Erythroblast (primary cell): ENCODE measurements at regions not wholly inside any gene's neighbourhood (a gene's known extent, or its start where the extent isn't known, plus 50 kb on each side); places are given as distances from the start of the nearest gene placed in this dataset.

Experiments
- GATA1 ChIP-seq: IDR thresholded peaks from 2 replicates; pipeline ENCODE4 v1.6.1; 2011; ENCODE audit warnings: low read depth, mild to moderate bottlenecking, control low read depth, low read length, moderate library complexity
- POLR2A ChIP-seq: IDR thresholded peaks from 2 replicates; pipeline ENCODE4 v1.6.1; 2011; ENCODE audit warnings: mild to moderate bottlenecking, low read length

DNA sequence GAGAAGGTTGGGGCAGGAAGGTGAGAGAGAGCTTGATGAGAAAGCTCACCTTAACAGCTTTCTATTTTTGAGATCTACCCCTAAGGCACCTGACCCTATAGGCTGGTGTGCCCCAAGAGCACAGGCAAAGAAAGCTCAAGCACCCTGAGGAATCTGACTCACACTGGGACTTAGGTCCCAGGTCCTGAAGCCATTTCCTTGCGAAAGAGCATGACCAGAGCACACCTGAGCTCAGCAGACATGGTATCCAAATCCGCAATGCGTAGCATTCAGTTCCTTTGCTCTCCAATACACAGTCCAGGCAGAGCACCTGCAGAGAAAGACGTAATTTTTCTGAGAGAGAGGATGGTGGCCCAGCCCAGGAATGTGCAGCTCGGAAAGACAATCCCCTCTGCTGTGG, 112.1 kb upstream of the LPP start:
- TF ChIP-seq GATA1 (no peak), POLR2A (no peak)
